ENCODE measurements at regions not wholly inside any gene's neighbourhood (a gene's known extent, or its start where the extent isn't known, plus 50 kb on each side); places are given as distances from the start of the nearest gene placed in this dataset.

- TF ChIP-seq POLR2A (IDR thresholded peaks at IDR 0.05) (no peak), CTCF (IDR thresholded peaks at IDR 0.05) (no peak)
These were observed 369.8 kb downstream of the SEMA3D start for GRCh38 chr7:84817016-84817415.
